ENCODE measurements at regions not wholly inside any gene's neighbourhood (a gene's known extent, or its start where the extent isn't known, plus 50 kb on each side); places are given as distances from the start of the nearest gene placed in this dataset.

GRCh38 chr4:58502839-58503238 lies 1392.7 kb upstream of the IGFBP7 start:
- Histone ChIP-seq H3F3A (replicated peaks; ENCODE audit: low read depth) (no peaks in the 10 kb centered on the region), H3K36me3 (ENCODE audit: insufficient read depth) (no peaks in the 10 kb centered on the region), H3K4me1 (ENCODE audit: insufficient read depth) (peaks cover 5% of the 10 kb centered on the region; the same call in 1 of the 2 replicates), H3K27ac (ENCODE audit: low read depth) (no peak overlapping the region), H3K9me2 (ENCODE audit: insufficient read depth) (peaks cover 6% of the 10 kb centered on the region; the same call in 1 of the 2 replicates), H3K4me3 (no peak overlapping the region), H3K27me3 (ENCODE audit: insufficient read depth) (no peaks in the 10 kb centered on the region), H2AFZ (no peak overlapping the region), H3K4me2 (no peak overlapping the region), H3K79me2 (replicated peaks; ENCODE audit: insufficient read depth) (no peaks in the 10 kb centered on the region), H4K20me1 (replicated peaks; ENCODE audit: insufficient read depth) (no peaks in the 10 kb centered on the region)
- ATAC-seq (no peak), DNase-seq (ENCODE audit: low spot score) (no peak)
- H3K36me3 Mint-ChIP-seq (ENCODE audit: low read depth), result peaks cover 7% of the 10 kb centered on the region; the same call in 1 of the 3 replicates
- H3K4me3 Mint-ChIP-seq, result no peak overlapping the region
- H3K4me1 Mint-ChIP-seq, result peaks cover 3% of the 10 kb centered on the region; the same call in 2 of the 3 replicates
- no peak overlapping the region for H3K27ac Mint-ChIP-seq
- no peaks in the 10 kb centered on the region; the same call in 2 of the 3 replicates for H3K9me3 Mint-ChIP-seq
- H3K27me3 Mint-ChIP-seq (ENCODE audit: insufficient read depth, low read depth, poor library complexity), result no peaks in the 10 kb centered on the region
- no peak for TF ChIP-seq EZH2phosphoT487 (IDR thresholded peaks at IDR 0.05; ENCODE audit: unreplicated experiment)
- no peak for TF ChIP-seq EZH2 (IDR thresholded peaks at IDR 0.05; ENCODE audit: low read depth, unreplicated experiment)
- TF ChIP-seq ZNF331 (CRISPR knock-in tag; IDR thresholded peaks at IDR 0.05; ENCODE audit: low read depth), result no peak
- no peak for TF ChIP-seq ZNF462 (CRISPR knock-in tag; IDR thresholded peaks at IDR 0.05)
- TF ChIP-seq NANOG (IDR thresholded peaks at IDR 0.05; ENCODE audit: borderline replicate concordance), result no peak
- TF ChIP-seq REST (IDR thresholded peaks at IDR 0.05; ENCODE audit: unreplicated experiment), result no peak
- TF ChIP-seq STAT1 (IDR thresholded peaks at IDR 0.05; ENCODE audit: unreplicated experiment), result no peak
- no peak for TF ChIP-seq JUNB (IDR thresholded peaks at IDR 0.05; ENCODE audit: unreplicated experiment)
- TF ChIP-seq ZNF114 (CRISPR knock-in tag; IDR thresholded peaks at IDR 0.05), result no peak
- TF ChIP-seq CTCF (conservative IDR thresholded peaks at IDR 0.05; ENCODE audit: low read depth in 2 of 2), result no peak
- TF ChIP-seq CREB1 (CRISPR knock-in tag; IDR thresholded peaks at IDR 0.05; ENCODE audit: low read depth), result no peak
- no peak for TF ChIP-seq POLR2AphosphoS5 (IDR thresholded peaks at IDR 0.05; ENCODE audit: low read depth)

All from GM23338 (cell line).